Upper lobe of right lung (tissue), 1 donor: ENCODE measurements at regions not wholly inside any gene's neighbourhood (a gene's known extent, or its start where the extent isn't known, plus 50 kb on each side); places are given as distances from the start of the nearest gene placed in this dataset.
A peak's percentile ranks its signal among the peaks of the same experiment; 100 is the strongest.

ENCODE experiments used
- ATAC-seq: fragments of 200-7000 bp; cut with Tn5 transposase; one replicate; pipeline ENCODE4 v1.9.1; 2020; ENCODE audit warnings: mild to moderate bottlenecking, moderate library complexity
- DNase-seq: peaks from one replicate; pipeline ENCODE4 v3.0.0-alpha.2; 2020
- H3K27ac ChIP-seq: fragments of 200-600 bp; one replicate; pipeline ENCODE4 v1.8.0; 2022
- H3K27me3 ChIP-seq: fragments of 200-600 bp; one replicate; pipeline ENCODE4 v1.8.0; 2022; ENCODE audit warnings: mild to moderate bottlenecking
- H3K36me3 ChIP-seq: fragments of 200-600 bp; one replicate; pipeline ENCODE4 v1.8.0; 2022
- H3K4me1 ChIP-seq: fragments of 200-600 bp; one replicate; pipeline ENCODE4 v1.8.0; 2022
- H3K4me3 ChIP-seq: fragments of 200-600 bp; one replicate; pipeline ENCODE4 v1.8.0; 2022; ENCODE audit warnings: mild to moderate bottlenecking
- H3K9me3 ChIP-seq: fragments of 200-600 bp; one replicate; pipeline ENCODE4 v1.8.0; 2022
- intact Hi-C: fragments of 100-400 bp; cut with DNase I; formaldehyde crosslinking; loops from one replicate; pipeline ENCODE4 v1.11.0; 2022
- TF ChIP-seq, protein P1 (sequence below): fragments of 200-600 bp; IDR thresholded peaks from one replicate; pipeline ENCODE4 v1.8.0; 2022; ENCODE audit warnings: antibody characterized with exemption
- donor health status: DM: no; HTN: yes; CAD: no; lungs with severe emphysema.

DNA sequence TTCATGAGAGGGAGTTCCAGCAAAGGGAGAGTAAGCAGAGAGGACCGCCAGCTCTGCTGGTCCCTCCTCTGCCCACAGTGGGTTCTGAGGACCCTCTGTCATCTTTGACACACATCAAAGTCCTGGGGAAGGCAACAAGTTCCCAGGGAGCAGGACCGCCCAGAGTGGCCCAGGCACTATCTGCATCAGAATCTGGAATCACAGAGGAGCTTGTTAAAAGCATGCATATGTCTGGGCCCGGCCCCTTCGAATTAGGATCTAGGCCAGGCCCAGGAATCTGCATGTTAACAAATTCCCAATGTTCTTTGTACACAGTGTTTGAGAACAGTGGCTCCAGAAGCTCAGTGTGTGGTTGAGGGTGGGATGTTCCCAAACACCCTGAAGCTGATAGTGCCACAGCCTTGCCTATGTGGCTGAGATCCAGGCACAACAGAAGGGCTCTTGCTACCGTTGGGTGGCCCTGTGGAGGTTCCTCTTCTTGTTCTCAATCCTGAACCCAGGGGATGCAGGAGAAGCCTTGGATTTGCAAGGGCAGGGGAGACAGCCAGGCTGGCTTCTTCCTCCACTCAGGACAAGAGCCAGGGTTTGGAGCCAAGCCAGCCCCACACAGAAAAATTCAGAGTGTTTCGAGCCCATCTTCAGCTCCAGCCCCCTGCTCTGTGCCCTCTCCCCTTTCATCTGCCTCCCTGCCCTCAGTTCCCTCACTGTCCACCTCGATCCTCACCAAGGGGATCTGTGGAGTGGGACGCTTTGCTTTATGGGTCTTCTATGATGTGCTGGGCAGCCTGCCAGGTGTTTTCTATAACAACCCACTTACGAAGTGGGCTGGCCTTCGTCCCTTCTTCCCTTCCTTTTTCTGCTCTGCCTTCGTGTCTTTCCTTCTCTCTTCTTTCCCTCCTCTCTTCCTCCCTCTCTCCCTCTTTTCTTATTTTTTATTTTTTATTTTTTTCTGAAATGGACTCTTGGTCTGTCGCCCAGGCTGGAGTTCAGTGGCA is 129.0 kb upstream of the TMPRSS2 start:
- Histone ChIP-seq H3K4me3 (no peak overlapping the region), H3K4me1 (peaks cover 7% of the 10 kb centered on the region), H3K36me3 (no peaks in the 10 kb centered on the region), H3K27me3 (no peaks in the 10 kb centered on the region), H3K9me3 (no peaks in the 10 kb centered on the region), H3K27ac (no peak overlapping the region)
- intact Hi-C loops, result no loop called here
- TF ChIP-seq, protein P1, sequence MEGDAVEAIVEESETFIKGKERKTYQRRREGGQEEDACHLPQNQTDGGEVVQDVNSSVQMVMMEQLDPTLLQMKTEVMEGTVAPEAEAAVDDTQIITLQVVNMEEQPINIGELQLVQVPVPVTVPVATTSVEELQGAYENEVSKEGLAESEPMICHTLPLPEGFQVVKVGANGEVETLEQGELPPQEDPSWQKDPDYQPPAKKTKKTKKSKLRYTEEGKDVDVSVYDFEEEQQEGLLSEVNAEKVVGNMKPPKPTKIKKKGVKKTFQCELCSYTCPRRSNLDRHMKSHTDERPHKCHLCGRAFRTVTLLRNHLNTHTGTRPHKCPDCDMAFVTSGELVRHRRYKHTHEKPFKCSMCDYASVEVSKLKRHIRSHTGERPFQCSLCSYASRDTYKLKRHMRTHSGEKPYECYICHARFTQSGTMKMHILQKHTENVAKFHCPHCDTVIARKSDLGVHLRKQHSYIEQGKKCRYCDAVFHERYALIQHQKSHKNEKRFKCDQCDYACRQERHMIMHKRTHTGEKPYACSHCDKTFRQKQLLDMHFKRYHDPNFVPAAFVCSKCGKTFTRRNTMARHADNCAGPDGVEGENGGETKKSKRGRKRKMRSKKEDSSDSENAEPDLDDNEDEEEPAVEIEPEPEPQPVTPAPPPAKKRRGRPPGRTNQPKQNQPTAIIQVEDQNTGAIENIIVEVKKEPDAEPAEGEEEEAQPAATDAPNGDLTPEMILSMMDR, result no peak
- DNase-seq (peak; percentile 47), ATAC-seq (no peak)

DNA sequence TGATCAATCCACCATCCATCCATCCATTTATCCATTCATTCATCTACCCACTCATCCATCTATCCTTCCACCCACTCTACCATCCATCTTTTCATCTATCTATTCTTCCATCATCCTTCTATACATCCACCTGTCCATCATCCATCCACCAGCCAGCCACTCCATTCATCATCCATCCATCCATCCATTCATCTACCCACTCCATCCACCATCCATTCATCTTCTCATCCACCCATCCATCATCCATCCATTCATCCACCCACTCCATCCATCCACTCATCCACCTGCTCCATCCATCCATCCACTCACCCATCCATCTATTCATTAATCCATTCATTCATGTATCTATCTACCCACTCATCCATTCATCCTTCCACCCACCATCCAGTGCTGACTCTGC is 127.9 kb upstream of the TMPRSS2 start:
- Histone ChIP-seq H3K36me3 (no peaks in the 10 kb centered on the region), H3K27ac (no peak overlapping the region), H3K27me3 (no peaks in the 10 kb centered on the region), H3K4me3 (no peak overlapping the region), H3K4me1 (peaks cover 3% of the 10 kb centered on the region), H3K9me3 (no peaks in the 10 kb centered on the region)
- TF ChIP-seq, protein P1, result no peak
- no peak for DNase-seq
- ATAC-seq, result no peak
- intact Hi-C loops, result no loop called here

DNA sequence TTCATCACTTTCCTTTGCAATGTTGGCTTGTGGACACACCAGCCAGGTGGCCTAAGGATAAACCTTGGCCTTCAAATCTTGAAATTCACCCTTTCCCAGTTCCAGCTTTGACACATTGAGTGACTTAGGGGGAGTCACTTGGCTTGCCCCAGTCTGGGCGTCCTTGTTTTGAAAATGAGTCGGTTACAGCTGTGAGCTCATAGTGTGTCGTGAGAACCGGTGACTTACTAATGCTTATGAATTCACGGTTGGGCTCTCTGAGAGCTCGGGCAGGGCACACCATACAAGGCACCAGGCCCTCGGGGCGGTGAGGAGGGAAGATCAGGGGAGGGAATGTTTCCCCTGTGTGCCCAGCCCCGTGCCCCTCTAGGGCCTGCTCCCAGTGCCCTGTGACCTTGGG is 126.9 kb upstream of the TMPRSS2 start:
- no peaks in the 10 kb centered on the region for H3K4me1 ChIP-seq
- no peak for ATAC-seq
- no peak for DNase-seq
- no peaks in the 10 kb centered on the region for H3K36me3 ChIP-seq
- no peak overlapping the region for H3K4me3 ChIP-seq
- TF ChIP-seq, protein P1, result no peak
- H3K9me3 ChIP-seq, result no peaks in the 10 kb centered on the region
- no peaks in the 10 kb centered on the region for H3K27me3 ChIP-seq
- no peak overlapping the region for H3K27ac ChIP-seq
- intact Hi-C loops, result no loop called here

DNA sequence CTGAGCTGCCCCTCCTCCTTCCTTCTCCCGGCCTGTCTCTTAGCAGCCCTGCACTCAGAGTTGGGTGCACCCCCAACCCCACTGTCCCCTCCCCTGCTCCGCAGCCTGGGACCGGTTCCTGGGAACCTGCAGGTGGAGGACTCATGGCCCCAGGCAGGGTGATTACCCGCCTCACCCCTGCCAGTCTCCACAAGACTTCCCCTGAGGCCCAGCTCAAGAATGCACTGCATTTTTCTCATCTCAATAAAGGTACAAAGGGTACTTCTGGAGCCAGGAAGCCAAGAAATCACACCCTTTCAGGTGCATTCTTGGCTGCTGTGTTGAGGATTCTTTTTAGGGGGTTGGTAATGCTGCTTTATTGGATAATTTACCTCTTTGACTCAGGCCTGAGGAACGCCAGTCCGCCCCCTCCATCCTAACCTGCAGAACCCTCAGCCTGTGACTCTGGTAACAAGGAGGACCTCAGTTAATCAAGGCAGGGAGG is 126.3 kb upstream of the TMPRSS2 start:
- DNase-seq (peak; percentile 74), ATAC-seq (peak; percentile 85)
- H3K9me3 ChIP-seq, result no peaks in the 10 kb centered on the region
- TF ChIP-seq, protein P1, result no peak
- no peaks in the 10 kb centered on the region for H3K36me3 ChIP-seq
- H3K27ac ChIP-seq, result no peak overlapping the region
- H3K4me3 ChIP-seq, result no peak overlapping the region
- intact Hi-C loops, result no loop called here
- H3K27me3 ChIP-seq, result no peaks in the 10 kb centered on the region
- H3K4me1 ChIP-seq, result no peaks in the 10 kb centered on the region

DNA sequence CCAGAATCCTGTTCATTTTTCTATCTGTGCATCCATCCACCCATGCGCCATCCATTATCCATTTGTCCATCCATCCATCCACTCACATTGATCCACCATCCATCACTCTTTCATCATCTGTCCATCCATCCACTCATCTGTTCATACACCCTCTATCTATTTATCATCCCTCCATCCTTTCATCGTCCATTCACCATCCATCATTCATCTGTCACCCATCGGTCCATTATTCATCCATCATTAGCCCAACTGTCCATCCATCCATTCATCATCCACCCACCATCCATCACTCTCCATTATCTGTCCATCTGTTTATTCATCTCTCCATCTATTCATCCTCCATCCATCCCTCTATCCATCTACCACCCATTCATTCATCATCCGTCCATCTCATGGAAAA is 125.7 kb upstream of the TMPRSS2 start:
- Histone ChIP-seq H3K9me3 (no peaks in the 10 kb centered on the region), H3K27ac (no peak overlapping the region), H3K4me1 (no peaks in the 10 kb centered on the region), H3K4me3 (no peak overlapping the region), H3K27me3 (no peaks in the 10 kb centered on the region), H3K36me3 (no peaks in the 10 kb centered on the region)
- intact Hi-C loops, result no loop called here
- TF ChIP-seq, protein P1, result no peak
- ATAC-seq (no peak), DNase-seq (peak; percentile 21)
